Stomach (tissue), 4 donors: ENCODE measurements at regions not wholly inside any gene's neighbourhood (a gene's known extent, or its start where the extent isn't known, plus 50 kb on each side); places are given as distances from the start of the nearest gene placed in this dataset.

ENCODE experiments used
- EP300 ChIP-seq: sonication (generic); formaldehyde crosslinking; IDR thresholded peaks from one replicate; pipeline ENCODE4 v1.6.1; 2017; ENCODE audit warnings: antibody characterized with exemption
- TF ChIP-seq, protein P1 (sequence below), 7 experiments: fragments of 450-650 bp in 4 of 7; fragments of 200-600 bp in 3 of 7; sonication (generic) in 3 of 7; IDR thresholded peaks; one replicate each; pipeline ENCODE4 v1.5.1; 2016 to 2019; ENCODE audit warnings: antibody characterized with exemption in 7 of 7, control low read depth in 2 of 7, mild to moderate bottlenecking in 1 of 7

DNA sequence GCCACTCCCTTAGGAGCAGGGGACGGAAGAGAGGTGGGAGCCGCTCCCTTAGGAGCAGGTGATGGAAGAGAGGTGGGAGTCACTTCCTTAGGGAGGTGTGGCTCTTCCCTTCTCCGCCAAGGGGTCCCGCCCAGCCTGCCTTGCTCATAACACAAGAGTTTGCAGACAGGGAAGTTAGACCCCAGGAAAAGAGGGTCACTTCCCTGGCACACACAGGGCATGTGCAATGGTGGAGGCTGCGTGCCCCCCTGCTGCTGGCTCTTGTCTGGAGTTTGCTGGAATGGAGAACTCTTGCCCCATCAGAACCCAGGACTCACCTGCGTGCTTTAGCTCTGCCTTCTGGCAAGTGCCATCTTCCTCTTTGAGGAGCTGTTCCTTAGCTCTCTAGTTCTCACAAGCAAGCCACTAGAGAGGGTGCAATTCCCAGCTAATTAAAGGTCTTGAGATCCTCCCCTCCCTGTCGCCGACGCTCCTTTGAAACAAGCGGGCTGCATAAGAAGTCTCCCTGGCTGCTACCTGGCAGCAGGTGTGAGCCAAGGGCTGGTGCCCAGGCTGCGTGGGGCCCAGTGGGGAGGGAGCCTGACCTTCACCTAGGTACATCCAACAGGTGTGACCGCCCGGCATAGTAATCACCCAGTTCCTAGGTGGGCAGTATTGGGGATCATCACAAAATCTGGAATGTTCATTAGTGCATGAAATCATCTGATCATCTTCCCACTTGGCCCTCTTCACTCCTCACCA, 281.6 kb downstream of the ZNF536 start:
- TF ChIP-seq, protein P1, sequence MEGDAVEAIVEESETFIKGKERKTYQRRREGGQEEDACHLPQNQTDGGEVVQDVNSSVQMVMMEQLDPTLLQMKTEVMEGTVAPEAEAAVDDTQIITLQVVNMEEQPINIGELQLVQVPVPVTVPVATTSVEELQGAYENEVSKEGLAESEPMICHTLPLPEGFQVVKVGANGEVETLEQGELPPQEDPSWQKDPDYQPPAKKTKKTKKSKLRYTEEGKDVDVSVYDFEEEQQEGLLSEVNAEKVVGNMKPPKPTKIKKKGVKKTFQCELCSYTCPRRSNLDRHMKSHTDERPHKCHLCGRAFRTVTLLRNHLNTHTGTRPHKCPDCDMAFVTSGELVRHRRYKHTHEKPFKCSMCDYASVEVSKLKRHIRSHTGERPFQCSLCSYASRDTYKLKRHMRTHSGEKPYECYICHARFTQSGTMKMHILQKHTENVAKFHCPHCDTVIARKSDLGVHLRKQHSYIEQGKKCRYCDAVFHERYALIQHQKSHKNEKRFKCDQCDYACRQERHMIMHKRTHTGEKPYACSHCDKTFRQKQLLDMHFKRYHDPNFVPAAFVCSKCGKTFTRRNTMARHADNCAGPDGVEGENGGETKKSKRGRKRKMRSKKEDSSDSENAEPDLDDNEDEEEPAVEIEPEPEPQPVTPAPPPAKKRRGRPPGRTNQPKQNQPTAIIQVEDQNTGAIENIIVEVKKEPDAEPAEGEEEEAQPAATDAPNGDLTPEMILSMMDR (IDR thresholded peaks at IDR 0.05) = no peak
- no peak for TF ChIP-seq EP300
